WTC11 (cell line): ENCODE measurements at regions not wholly inside any gene's neighbourhood (a gene's known extent, or its start where the extent isn't known, plus 50 kb on each side); places are given as distances from the start of the nearest gene placed in this dataset.

Source experiments
- FOXJ3 ChIP-seq: sonication (generic); formaldehyde crosslinking; IDR thresholded peaks from 2 replicates; pipeline ENCODE4 v1.9.0; 2021; ENCODE audit warnings: missing genetic modification reagents, mild to moderate bottlenecking, borderline replicate concordance
- FOXK1 ChIP-seq: sonication (generic); formaldehyde crosslinking; IDR thresholded peaks from 2 replicates; pipeline ENCODE4 v1.8.0; 2022; ENCODE audit warnings: mild to moderate bottlenecking, moderate library complexity, missing genetic modification reagents
- JUN ChIP-seq: sonication (generic); formaldehyde crosslinking; IDR thresholded peaks from 2 replicates; pipeline ENCODE4 v1.8.0; 2023; ENCODE audit warnings: mild to moderate bottlenecking, missing genetic modification reagents
- SP1 ChIP-seq: sonication (generic); formaldehyde crosslinking; conservative IDR thresholded peaks from 2 replicates; pipeline ENCODE4 v1.8.1; 2022; ENCODE audit warnings: missing genetic modification reagents
- TCF7 ChIP-seq: sonication (generic); formaldehyde crosslinking; IDR thresholded peaks from 2 replicates; pipeline ENCODE4 v1.8.0; 2022; ENCODE audit warnings: mild to moderate bottlenecking, low read depth, missing genetic modification reagents, moderate library complexity
- TEAD1 ChIP-seq: sonication (generic); formaldehyde crosslinking; IDR thresholded peaks from 2 replicates; pipeline ENCODE4 v1.8.0; 2022; ENCODE audit warnings: mild to moderate bottlenecking, missing genetic modification reagents
- ZNF138 ChIP-seq: sonication (generic); formaldehyde crosslinking; conservative IDR thresholded peaks from 2 replicates; pipeline ENCODE4 v1.8.1; 2022; ENCODE audit warnings: mild to moderate bottlenecking, moderate library complexity, missing genetic modification reagents
- TF ChIP-seq, protein P1 (sequence below): fragments of 250-450 bp; sonication (Bioruptor Pico); IDR thresholded peaks from 2 replicates; pipeline ENCODE4 v2.1.2; 2022; ENCODE audit warnings: mild to moderate bottlenecking, moderate library complexity
- TF ChIP-seq, protein P2 (sequence below): fragments of 200-600 bp; IDR thresholded peaks from 2 replicates; pipeline ENCODE4 v1.8.0; 2022; ENCODE audit warnings: antibody characterized with exemption
- TF ChIP-seq, protein P3 (sequence below): sonication (generic); formaldehyde crosslinking; IDR thresholded peaks from 2 replicates; pipeline ENCODE4 v1.8.1; 2022; ENCODE audit warnings: low read depth, missing genetic modification reagents, borderline replicate concordance
- TF ChIP-seq, protein P4 (sequence below): sonication (generic); formaldehyde crosslinking; IDR thresholded peaks from 2 replicates; pipeline ENCODE4 v1.8.0; 2022; ENCODE audit warnings: mild to moderate bottlenecking, missing genetic modification reagents

DNA sequence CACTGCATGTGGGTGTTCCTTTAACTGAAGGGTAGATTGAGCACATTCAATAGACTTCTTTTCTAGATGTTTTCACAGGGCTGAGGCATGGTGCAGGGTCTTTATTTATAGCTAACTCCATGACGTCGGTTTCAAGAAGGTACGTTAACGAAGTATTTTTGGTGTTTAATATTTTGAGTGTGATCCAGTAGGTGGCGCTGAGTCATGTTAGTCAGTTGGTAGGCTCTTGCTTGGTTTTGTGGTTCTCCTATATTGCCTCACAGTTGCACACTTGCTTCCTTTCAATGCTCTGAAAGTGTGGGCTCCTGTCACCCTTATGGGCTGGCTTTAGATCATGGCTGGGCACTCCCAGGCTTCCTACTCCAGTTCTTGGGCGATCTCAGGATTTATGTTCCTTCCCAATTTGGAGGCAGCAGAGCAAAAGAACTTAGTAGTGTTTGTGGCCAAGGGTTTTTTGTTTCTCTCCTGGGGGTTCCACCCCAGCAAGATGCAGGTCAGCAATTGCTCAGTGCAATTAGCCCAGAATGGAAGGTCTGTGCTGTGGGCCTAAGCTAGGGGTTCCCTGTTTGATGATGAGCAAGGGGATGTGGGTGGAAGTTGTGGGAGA lies 471.6 kb upstream of the FOXG1 start:
- TF ChIP-seq, protein P1, sequence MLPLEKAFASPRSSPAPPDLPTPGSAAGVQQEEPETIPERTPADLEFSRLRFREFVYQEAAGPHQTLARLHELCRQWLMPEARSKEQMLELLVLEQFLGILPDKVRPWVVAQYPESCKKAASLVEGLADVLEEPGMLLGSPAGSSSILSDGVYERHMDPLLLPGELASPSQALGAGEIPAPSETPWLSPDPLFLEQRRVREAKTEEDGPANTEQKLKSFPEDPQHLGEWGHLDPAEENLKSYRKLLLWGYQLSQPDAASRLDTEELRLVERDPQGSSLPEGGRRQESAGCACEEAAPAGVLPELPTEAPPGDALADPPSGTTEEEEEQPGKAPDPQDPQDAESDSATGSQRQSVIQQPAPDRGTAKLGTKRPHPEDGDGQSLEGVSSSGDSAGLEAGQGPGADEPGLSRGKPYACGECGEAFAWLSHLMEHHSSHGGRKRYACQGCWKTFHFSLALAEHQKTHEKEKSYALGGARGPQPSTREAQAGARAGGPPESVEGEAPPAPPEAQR: no peak
- TF ChIP-seq, protein P2, sequence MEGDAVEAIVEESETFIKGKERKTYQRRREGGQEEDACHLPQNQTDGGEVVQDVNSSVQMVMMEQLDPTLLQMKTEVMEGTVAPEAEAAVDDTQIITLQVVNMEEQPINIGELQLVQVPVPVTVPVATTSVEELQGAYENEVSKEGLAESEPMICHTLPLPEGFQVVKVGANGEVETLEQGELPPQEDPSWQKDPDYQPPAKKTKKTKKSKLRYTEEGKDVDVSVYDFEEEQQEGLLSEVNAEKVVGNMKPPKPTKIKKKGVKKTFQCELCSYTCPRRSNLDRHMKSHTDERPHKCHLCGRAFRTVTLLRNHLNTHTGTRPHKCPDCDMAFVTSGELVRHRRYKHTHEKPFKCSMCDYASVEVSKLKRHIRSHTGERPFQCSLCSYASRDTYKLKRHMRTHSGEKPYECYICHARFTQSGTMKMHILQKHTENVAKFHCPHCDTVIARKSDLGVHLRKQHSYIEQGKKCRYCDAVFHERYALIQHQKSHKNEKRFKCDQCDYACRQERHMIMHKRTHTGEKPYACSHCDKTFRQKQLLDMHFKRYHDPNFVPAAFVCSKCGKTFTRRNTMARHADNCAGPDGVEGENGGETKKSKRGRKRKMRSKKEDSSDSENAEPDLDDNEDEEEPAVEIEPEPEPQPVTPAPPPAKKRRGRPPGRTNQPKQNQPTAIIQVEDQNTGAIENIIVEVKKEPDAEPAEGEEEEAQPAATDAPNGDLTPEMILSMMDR: no peak
- TF ChIP-seq, protein P3, sequence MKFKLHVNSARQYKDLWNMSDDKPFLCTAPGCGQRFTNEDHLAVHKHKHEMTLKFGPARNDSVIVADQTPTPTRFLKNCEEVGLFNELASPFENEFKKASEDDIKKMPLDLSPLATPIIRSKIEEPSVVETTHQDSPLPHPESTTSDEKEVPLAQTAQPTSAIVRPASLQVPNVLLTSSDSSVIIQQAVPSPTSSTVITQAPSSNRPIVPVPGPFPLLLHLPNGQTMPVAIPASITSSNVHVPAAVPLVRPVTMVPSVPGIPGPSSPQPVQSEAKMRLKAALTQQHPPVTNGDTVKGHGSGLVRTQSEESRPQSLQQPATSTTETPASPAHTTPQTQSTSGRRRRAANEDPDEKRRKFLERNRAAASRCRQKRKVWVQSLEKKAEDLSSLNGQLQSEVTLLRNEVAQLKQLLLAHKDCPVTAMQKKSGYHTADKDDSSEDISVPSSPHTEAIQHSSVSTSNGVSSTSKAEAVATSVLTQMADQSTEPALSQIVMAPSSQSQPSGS (CRISPR knock-in tag): no peak
- TF ChIP-seq, protein P4, sequence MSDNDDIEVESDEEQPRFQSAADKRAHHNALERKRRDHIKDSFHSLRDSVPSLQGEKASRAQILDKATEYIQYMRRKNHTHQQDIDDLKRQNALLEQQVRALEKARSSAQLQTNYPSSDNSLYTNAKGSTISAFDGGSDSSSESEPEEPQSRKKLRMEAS (CRISPR knock-in tag): no peak
- TF ChIP-seq TCF7: no peak
- no peak for TF ChIP-seq SP1
- TF ChIP-seq FOXJ3 (CRISPR knock-in tag): no peak
- TF ChIP-seq TEAD1 (CRISPR knock-in tag): no peak
- no peak for TF ChIP-seq FOXK1 (CRISPR knock-in tag)
- TF ChIP-seq JUN (CRISPR knock-in tag): no peak
- TF ChIP-seq ZNF138 (CRISPR knock-in tag): no peak
